Head of caudate nucleus (tissue), 42 donors: ENCODE measurements at regions not wholly inside any gene's neighbourhood (a gene's known extent, or its start where the extent isn't known, plus 50 kb on each side); places are given as distances from the start of the nearest gene placed in this dataset.
"Not testable (repeated sequence)": the region's sequence is repeated elsewhere in the genome, so short reads cannot be mapped to it uniquely, and the experiment has no call there.

Source experiments
- DNase-seq, 42 donors: peaks; one replicate each; pipeline versions ENCODE4 v3.0.0 to v3.0.0-alpha.2; 2020 to 2021; ENCODE audit warnings: mixed read lengths in 7 of 42
- intact Hi-C: fragments of 100-400 bp; cut with DNase I; formaldehyde crosslinking; loops from one replicate; pipeline ENCODE4 v1.15.0; 2022

- no peak for DNase-seq
These were observed 1453.8 kb upstream of the EYS start for GRCh38 chr6:67160820-67161219.

GRCh38 chr6:67141005-67141404, 1434.0 kb upstream of the EYS start:
- intact Hi-C loops: no loop called here
- no peak for DNase-seq

More at GRCh38 chr6:67160820-67161219, 1453.8 kb upstream of the EYS start:
- intact Hi-C loops: no loop called here

GRCh38 chr6:67133973-67134372, 1426.9 kb upstream of the EYS start:
- DNase-seq: no peak
- intact Hi-C loops: no loop called here

GRCh38 chr6:67131827-67132226, 1424.8 kb upstream of the EYS start:
- intact Hi-C loops: no loop called here
- DNase-seq: peak in 29 of 42 donors; percentile 1 to 81 (median 26)

- no peak for DNase-seq
- intact Hi-C loops: no loop called here
These were observed 1422.8 kb upstream of the EYS start for GRCh38 chr6:67129780-67130179.

- intact Hi-C loops: no loop called here
- no peak for DNase-seq
These were observed 1420.0 kb upstream of the EYS start for GRCh38 chr6:67127041-67127440.

GRCh38 chr6:67121115-67121514, 1414.1 kb upstream of the EYS start:
- DNase-seq: no peak
- intact Hi-C loops: no loop called here

- intact Hi-C loops: no loop called here
- no peak for DNase-seq
These were observed 1405.1 kb upstream of the EYS start for GRCh38 chr6:67112120-67112519.

- no peak for DNase-seq
- intact Hi-C loops: no loop called here
These were observed 1395.7 kb upstream of the EYS start for GRCh38 chr6:67102743-67103142.

GRCh38 chr6:67095618-67096226, 1388.7 kb upstream of the EYS start:
- intact Hi-C loops, DNase-seq: not testable (repeated sequence)

GRCh38 chr6:67094431-67094946, 1387.5 kb upstream of the EYS start:
- intact Hi-C loops: no loop called here
- DNase-seq: no peak

- intact Hi-C loops: no loop called here
These were observed 1366.9 kb upstream of the EYS start for GRCh38 chr6:67073938-67074337.

GRCh38 chr6:67068781-67069180, 1361.8 kb upstream of the EYS start:
- DNase-seq: no peak
- intact Hi-C loops: no loop called here

More at GRCh38 chr6:67073938-67074337, 1366.9 kb upstream of the EYS start:
- no peak for DNase-seq

GRCh38 chr6:67064323-67064722, 1357.3 kb upstream of the EYS start:
- intact Hi-C loops: no loop called here
- DNase-seq: no peak

- intact Hi-C loops: no loop called here
- DNase-seq: no peak
These were observed 1341.0 kb upstream of the EYS start for GRCh38 chr6:67047996-67048395.

- intact Hi-C loops: no loop called here
- DNase-seq: no peak
These were observed 1338.0 kb upstream of the EYS start for GRCh38 chr6:67045076-67045475.

GRCh38 chr6:67031451-67031850, 1324.4 kb upstream of the EYS start:
- intact Hi-C loops: no loop called here
- DNase-seq: no peak

GRCh38 chr6:67030861-67031260, 1323.8 kb upstream of the EYS start:
- DNase-seq: no peak
- intact Hi-C loops: no loop called here

- intact Hi-C loops: no loop called here
- no peak for DNase-seq
These were observed 1310.0 kb upstream of the EYS start for GRCh38 chr6:67016921-67017460.

- DNase-seq: no peak
- intact Hi-C loops: no loop called here
These were observed 1304.4 kb upstream of the EYS start for GRCh38 chr6:67011441-67011840.

GRCh38 chr6:67009818-67010217, 1302.8 kb upstream of the EYS start:
- no peak for DNase-seq
- intact Hi-C loops: no loop called here
